ENCODE measurements at regions not wholly inside any gene's neighbourhood (a gene's known extent, or its start where the extent isn't known, plus 50 kb on each side); places are given as distances from the start of the nearest gene placed in this dataset.
A peak's percentile ranks its signal among the peaks of the same experiment; 100 is the strongest.

- TF ChIP-seq ETS1 (IDR thresholded peaks at IDR 0.05), result no peak
These were observed 428.6 kb upstream of the AMOT start (continued) for GRCh38 chrX:113269203-113269602.

DNA sequence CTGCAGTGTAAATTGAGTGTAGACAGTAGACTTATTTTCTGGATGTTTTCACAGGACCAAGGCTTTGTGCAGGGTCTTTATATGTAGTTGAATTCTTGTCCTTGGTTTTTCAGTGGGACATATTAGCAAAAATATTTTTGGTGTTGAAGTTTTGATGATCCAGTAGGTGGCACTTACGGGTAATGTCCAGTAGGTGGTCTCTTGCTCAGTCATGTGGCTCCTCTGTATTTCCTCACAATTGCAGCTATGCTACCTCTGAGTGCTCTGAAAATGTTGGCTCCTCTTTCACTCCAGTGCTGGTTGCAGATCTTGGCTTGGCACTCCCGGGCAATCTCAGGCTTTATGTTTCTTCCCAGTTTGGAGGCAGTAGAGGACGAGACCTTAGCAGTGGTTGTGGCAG, 419.8 kb upstream of the AMOT start:
- peak overlapping the region; percentile 29; the same call in 1 of the 2 replicates for H3K27ac Mint-ChIP-seq

More for the DNA sequence above, 419.8 kb upstream of the AMOT start:
- Mint-ChIP-seq H3K4me1 (peaks cover 8% of the 10 kb centered on the region; the same call in 2 of the 3 replicates), H3K27me3 (ENCODE audit: insufficient read depth, low read depth, poor library complexity) (peaks cover 7% of the 10 kb centered on the region), H3K4me3 (no peak overlapping the region), H3K36me3 (ENCODE audit: low read depth) (no peaks in the 10 kb centered on the region), H3K9me3 (no peaks in the 10 kb centered on the region; the same call in 2 of the 3 replicates)
- no peaks in the 10 kb centered on the region for H3K27me3 ChIP-seq (ENCODE audit: insufficient read depth)
- no peaks in the 10 kb centered on the region for H3K36me3 ChIP-seq (ENCODE audit: insufficient read depth)
- peak; percentile 63 for ATAC-seq
- no peak overlapping the region for H2AFZ ChIP-seq
- H3K4me2 ChIP-seq, result no peak overlapping the region
- no peak overlapping the region for H3K4me3 ChIP-seq
- peak; percentile 60 for DNase-seq (ENCODE audit: low spot score)
- TF ChIP-seq ZNF462 (CRISPR knock-in tag; IDR thresholded peaks at IDR 0.05) (no peak), CTCF (conservative IDR thresholded peaks at IDR 0.05; ENCODE audit: low read depth in 2 of 2) (peak; percentile 54 to 56)
- no peaks in the 10 kb centered on the region for H3K9me2 ChIP-seq (ENCODE audit: insufficient read depth)
- no peaks in the 10 kb centered on the region for H3K79me2 ChIP-seq (replicated peaks; ENCODE audit: insufficient read depth)
- H3K27ac ChIP-seq (ENCODE audit: low read depth), result no peak overlapping the region
- H3F3A ChIP-seq (replicated peaks; ENCODE audit: low read depth), result no peaks in the 10 kb centered on the region
- H4K20me1 ChIP-seq (replicated peaks; ENCODE audit: insufficient read depth), result no peaks in the 10 kb centered on the region
- no peaks in the 10 kb centered on the region for H3K4me1 ChIP-seq (ENCODE audit: insufficient read depth)

All from GM23338 (cell line).